HEK293 (cell line): ENCODE measurements at regions not wholly inside any gene's neighbourhood (a gene's known extent, or its start where the extent isn't known, plus 50 kb on each side); places are given as distances from the start of the nearest gene placed in this dataset.

ENCODE experiments used
- CTCF ChIA-PET: fragments of 350-600 bp; formaldehyde crosslinking; extraction: SDS; loops from one replicate; lab custom pipeline; 2021; ENCODE audit warnings: antibody characterized with exemption; lab: Yijun Ruan, JAX
- POLR2A ChIA-PET: fragments of 300-600 bp; formaldehyde crosslinking; extraction: SDS; loops from one replicate; lab custom pipeline; 2020; ENCODE audit warnings: antibody characterized with exemption, inconsistent platforms; lab: Yijun Ruan, JAX
- H3K27ac ChIP-seq: fragments of 200-500 bp; sonication (Bioruptor generic); 2 replicates; pipeline ENCODE4 v1.5.1; 2014; ENCODE audit warnings: low read depth, low read length, control low read depth, inconsistent platforms; ENCODE audit errors: extremely low read depth
- H3K36me3 ChIP-seq, 2 experiments: fragments of 200-500 bp in 1 of 2; sonication (Bioruptor generic) in 1 of 2; 1 replicate in 1 of 2; 2 replicates in 1 of 2; pipeline ENCODE4 v1.5.1; 2014 to 2017; ENCODE audit warnings: inconsistent platforms in 2 of 2, low read length in 2 of 2; ENCODE audit not compliant: control insufficient read depth in 2 of 2, insufficient read depth in 1 of 2
- H3K4me1 ChIP-seq: fragments of 200-500 bp; sonication (Bioruptor generic); 2 replicates; pipeline ENCODE4 v1.5.1; 2014; ENCODE audit warnings: mild to moderate bottlenecking, low read length, inconsistent platforms; ENCODE audit not compliant: control insufficient read depth, insufficient read depth
- H3K4me3 ChIP-seq: 2 replicates; pipeline ENCODE4 v1.5.1; 2011; ENCODE audit warnings: low read depth, mild to moderate bottlenecking, control low read depth, low read length, moderate library complexity
- H3K9me3 ChIP-seq: fragments of 200-500 bp; sonication (Bioruptor generic); 2 replicates; pipeline ENCODE4 v1.5.1; 2014; ENCODE audit warnings: low read depth, low read length, inconsistent platforms; ENCODE audit not compliant: control insufficient read depth, insufficient read depth
- HOXA7 ChIP-seq: sonication (generic); formaldehyde crosslinking; IDR thresholded peaks from 2 replicates; pipeline ENCODE4 v1.8.1; 2022; ENCODE audit warnings: missing genetic modification reagents, borderline replicate concordance
- RBAK ChIP-seq: fragments of 450-650 bp; formaldehyde crosslinking; IDR thresholded peaks from 2 replicates; pipeline ENCODE4 v1.5.1; 2016; ENCODE audit warnings: missing biosample characterization, missing genetic modification characterization
- ZNF146 ChIP-seq: fragments of 450-650 bp; formaldehyde crosslinking; IDR thresholded peaks from 2 replicates; pipeline ENCODE4 v1.5.1; 2016; ENCODE audit warnings: missing biosample characterization, missing genetic modification characterization
- ZNF174 ChIP-seq: fragments of 450-650 bp; formaldehyde crosslinking; IDR thresholded peaks from 2 replicates; pipeline ENCODE4 v1.5.0; 2017; ENCODE audit warnings: missing biosample characterization, mild to moderate bottlenecking, missing genetic modification characterization
- ZNF221 ChIP-seq: fragments of 450-650 bp; formaldehyde crosslinking; IDR thresholded peaks from 2 replicates; pipeline ENCODE4 v1.5.1; 2017; ENCODE audit warnings: missing biosample characterization, missing genetic modification characterization, borderline replicate concordance
- ZNF48 ChIP-seq: fragments of 450-650 bp; formaldehyde crosslinking; IDR thresholded peaks from 2 replicates; pipeline ENCODE4 v1.5.1; 2016; ENCODE audit warnings: missing biosample characterization, missing genetic modification characterization
- ZNF529 ChIP-seq: fragments of 450-650 bp; formaldehyde crosslinking; IDR thresholded peaks from 2 replicates; pipeline ENCODE4 v1.5.1; 2017; ENCODE audit warnings: missing genetic modification characterization, missing biosample characterization; ENCODE audit not compliant: insufficient replicate concordance
- ZNF530 ChIP-seq: fragments of 450-650 bp; formaldehyde crosslinking; IDR thresholded peaks from 2 replicates; pipeline ENCODE4 v1.5.1; 2016; ENCODE audit warnings: low read depth, missing biosample characterization, missing genetic modification characterization
- ZNF596 ChIP-seq: fragments of 450-650 bp; IDR thresholded peaks from 2 replicates; pipeline ENCODE4 v1.5.0; 2018; ENCODE audit warnings: missing biosample characterization, mild to moderate bottlenecking, missing genetic modification characterization, moderate library complexity
- ZNF623 ChIP-seq: fragments of 450-650 bp; formaldehyde crosslinking; IDR thresholded peaks from 2 replicates; pipeline ENCODE4 v1.5.1; 2016; ENCODE audit warnings: missing biosample characterization, missing genetic modification characterization
- ZNF654 ChIP-seq: fragments of 450-650 bp; formaldehyde crosslinking; IDR thresholded peaks from 2 replicates; pipeline ENCODE4 v1.5.1; 2016; ENCODE audit warnings: low read depth, missing biosample characterization, missing genetic modification characterization
- ZNF660 ChIP-seq: fragments of 450-650 bp; IDR thresholded peaks from 2 replicates; pipeline ENCODE4 v1.5.1; 2018; ENCODE audit warnings: missing biosample characterization, mild to moderate bottlenecking, missing genetic modification characterization
- ZNF670 ChIP-seq: fragments of 450-650 bp; formaldehyde crosslinking; IDR thresholded peaks from 2 replicates; pipeline ENCODE4 v1.5.1; 2016; ENCODE audit warnings: missing biosample characterization, missing genetic modification characterization, low read depth
- ZNF701 ChIP-seq: fragments of 450-650 bp; formaldehyde crosslinking; IDR thresholded peaks from 2 replicates; pipeline ENCODE4 v1.5.1; 2016; ENCODE audit warnings: missing biosample characterization, missing genetic modification characterization
- ZNF777 ChIP-seq: fragments of 450-650 bp; formaldehyde crosslinking; IDR thresholded peaks from 2 replicates; pipeline ENCODE4 v1.5.1; 2017; ENCODE audit warnings: missing biosample characterization, missing genetic modification characterization, borderline replicate concordance
- ZNF785 ChIP-seq: fragments of 450-650 bp; formaldehyde crosslinking; IDR thresholded peaks from 2 replicates; pipeline ENCODE4 v1.5.1; 2016; ENCODE audit warnings: missing biosample characterization, missing genetic modification characterization
- ZNF791 ChIP-seq: fragments of 450-650 bp; formaldehyde crosslinking; IDR thresholded peaks from 2 replicates; pipeline ENCODE4 v1.5.1; 2016; ENCODE audit warnings: missing biosample characterization, missing genetic modification characterization
- ZNF792 ChIP-seq: fragments of 450-650 bp; formaldehyde crosslinking; IDR thresholded peaks from 2 replicates; pipeline ENCODE4 v1.5.1; 2016; ENCODE audit warnings: missing biosample characterization, missing genetic modification characterization
- TF ChIP-seq, protein P1 (sequence below): fragments of 450-650 bp; formaldehyde crosslinking; IDR thresholded peaks from 2 replicates; pipeline ENCODE4 v1.5.1; 2016; ENCODE audit warnings: missing biosample characterization, missing genetic modification characterization
- TF ChIP-seq, protein P2 (sequence below): sonication (generic); formaldehyde crosslinking; IDR thresholded peaks from 2 replicates; pipeline ENCODE4 v1.8.1; 2022; ENCODE audit warnings: mild to moderate bottlenecking, moderate library complexity, missing genetic modification reagents
- TF ChIP-seq, protein P3 (sequence below): fragments of 450-650 bp; formaldehyde crosslinking; IDR thresholded peaks from 2 replicates; pipeline ENCODE4 v1.5.1; 2016; ENCODE audit warnings: missing biosample characterization, missing genetic modification characterization, low read depth
- TF ChIP-seq, protein P4 (sequence below): fragments of 450-650 bp; formaldehyde crosslinking; IDR thresholded peaks from 2 replicates; pipeline ENCODE4 v1.5.1; 2016; ENCODE audit warnings: missing biosample characterization, missing genetic modification characterization
- TF ChIP-seq, protein P5 (sequence below): fragments of 450-650 bp; formaldehyde crosslinking; IDR thresholded peaks from 2 replicates; pipeline ENCODE4 v1.5.1; 2017; ENCODE audit warnings: missing biosample characterization, missing genetic modification characterization

DNA sequence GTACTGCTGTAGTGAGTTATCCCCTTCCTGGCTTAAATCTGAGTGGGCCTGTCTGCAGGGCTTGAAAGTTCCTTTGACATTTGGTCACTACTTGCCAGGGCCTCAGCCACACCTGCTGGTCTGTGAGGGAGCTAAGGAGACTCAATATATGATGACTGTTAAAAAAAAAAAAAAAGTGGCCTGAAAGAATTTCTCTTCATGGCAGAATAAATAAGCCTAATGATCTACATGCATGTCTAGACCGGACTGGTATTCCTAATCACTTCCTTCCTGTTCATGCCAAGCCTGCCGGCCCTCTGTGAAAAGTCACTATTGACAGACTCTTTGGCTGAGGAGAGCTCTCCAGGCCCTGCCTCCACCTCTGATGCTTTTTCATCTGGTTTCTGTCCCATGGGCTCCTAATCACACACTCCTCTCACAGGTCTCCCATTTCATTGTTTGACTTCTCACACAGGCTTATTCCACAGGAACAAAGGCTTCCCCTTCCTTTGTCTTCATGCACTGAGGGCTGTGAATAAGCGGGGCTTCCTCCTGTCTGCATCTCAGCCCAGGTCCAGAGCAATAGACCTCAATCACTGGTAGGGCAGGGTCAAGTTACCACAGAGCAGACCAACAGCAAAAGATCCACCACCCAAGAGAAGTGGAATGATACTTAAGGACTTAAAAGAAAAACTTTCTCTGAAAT lies 99.1 kb upstream of the SEC61G start:
- Histone ChIP-seq H3K9me3 (no peaks in the 10 kb centered on the region), H3K4me3 (no peak overlapping the region), H3K4me1 (no peaks in the 10 kb centered on the region), H3K36me3 (no peaks in the 10 kb centered on the region), H3K27ac (no peak overlapping the region)
- POLR2A ChIA-PET, result no interaction called here
- CTCF ChIA-PET, result no interaction called here
- no peak for TF ChIP-seq ZNF174 (tag by site-specific recombination)
- TF ChIP-seq, protein P1, sequence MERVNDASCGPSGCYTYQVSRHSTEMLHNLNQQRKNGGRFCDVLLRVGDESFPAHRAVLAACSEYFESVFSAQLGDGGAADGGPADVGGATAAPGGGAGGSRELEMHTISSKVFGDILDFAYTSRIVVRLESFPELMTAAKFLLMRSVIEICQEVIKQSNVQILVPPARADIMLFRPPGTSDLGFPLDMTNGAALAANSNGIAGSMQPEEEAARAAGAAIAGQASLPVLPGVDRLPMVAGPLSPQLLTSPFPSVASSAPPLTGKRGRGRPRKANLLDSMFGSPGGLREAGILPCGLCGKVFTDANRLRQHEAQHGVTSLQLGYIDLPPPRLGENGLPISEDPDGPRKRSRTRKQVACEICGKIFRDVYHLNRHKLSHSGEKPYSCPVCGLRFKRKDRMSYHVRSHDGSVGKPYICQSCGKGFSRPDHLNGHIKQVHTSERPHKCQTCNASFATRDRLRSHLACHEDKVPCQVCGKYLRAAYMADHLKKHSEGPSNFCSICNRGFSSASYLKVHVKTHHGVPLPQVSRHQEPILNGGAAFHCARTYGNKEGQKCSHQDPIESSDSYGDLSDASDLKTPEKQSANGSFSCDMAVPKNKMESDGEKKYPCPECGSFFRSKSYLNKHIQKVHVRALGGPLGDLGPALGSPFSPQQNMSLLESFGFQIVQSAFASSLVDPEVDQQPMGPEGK, result no peak
- TF ChIP-seq ZNF792, result no peak
- TF ChIP-seq ZNF530 (tag by site-specific recombination), result no peak
- TF ChIP-seq ZNF791 (tag by site-specific recombination), result no peak
- TF ChIP-seq ZNF660 (tag by site-specific recombination), result no peak
- no peak for TF ChIP-seq ZNF701
- TF ChIP-seq, protein P2, sequence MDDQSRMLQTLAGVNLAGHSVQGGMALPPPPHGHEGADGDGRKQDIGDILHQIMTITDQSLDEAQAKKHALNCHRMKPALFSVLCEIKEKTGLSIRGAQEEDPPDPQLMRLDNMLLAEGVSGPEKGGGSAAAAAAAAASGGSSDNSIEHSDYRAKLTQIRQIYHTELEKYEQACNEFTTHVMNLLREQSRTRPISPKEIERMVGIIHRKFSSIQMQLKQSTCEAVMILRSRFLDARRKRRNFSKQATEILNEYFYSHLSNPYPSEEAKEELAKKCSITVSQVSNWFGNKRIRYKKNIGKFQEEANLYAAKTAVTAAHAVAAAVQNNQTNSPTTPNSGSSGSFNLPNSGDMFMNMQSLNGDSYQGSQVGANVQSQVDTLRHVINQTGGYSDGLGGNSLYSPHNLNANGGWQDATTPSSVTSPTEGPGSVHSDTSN (CRISPR knock-in tag), result no peak

DNA sequence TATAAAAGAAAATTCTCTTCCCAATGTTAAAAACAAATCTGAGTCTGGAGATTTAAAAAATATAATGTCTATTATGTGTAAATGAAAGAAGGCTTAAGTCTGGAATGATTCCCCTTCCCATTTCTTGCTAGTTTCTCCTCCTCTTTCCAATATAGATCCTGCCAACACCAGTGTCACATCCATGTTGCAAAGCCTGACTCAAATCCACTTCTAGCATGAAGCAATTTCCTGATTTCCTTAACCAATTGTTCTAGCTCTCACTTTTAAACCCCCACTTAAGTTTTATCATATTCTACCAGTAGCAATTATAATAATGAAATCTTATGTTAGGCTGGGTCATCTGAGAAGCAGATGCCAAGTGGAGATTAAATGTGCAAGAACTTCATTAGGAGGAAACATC lies 100.1 kb upstream of the SEC61G start:
- CTCF ChIA-PET, result interaction anchor here (0.7 kb wide), 1 partner anchor 296 kb away, joined by 3 read pairs; no protein-coding TSS in a partner anchor
- POLR2A ChIA-PET, result no interaction called here
- TF ChIP-seq, protein P3, sequence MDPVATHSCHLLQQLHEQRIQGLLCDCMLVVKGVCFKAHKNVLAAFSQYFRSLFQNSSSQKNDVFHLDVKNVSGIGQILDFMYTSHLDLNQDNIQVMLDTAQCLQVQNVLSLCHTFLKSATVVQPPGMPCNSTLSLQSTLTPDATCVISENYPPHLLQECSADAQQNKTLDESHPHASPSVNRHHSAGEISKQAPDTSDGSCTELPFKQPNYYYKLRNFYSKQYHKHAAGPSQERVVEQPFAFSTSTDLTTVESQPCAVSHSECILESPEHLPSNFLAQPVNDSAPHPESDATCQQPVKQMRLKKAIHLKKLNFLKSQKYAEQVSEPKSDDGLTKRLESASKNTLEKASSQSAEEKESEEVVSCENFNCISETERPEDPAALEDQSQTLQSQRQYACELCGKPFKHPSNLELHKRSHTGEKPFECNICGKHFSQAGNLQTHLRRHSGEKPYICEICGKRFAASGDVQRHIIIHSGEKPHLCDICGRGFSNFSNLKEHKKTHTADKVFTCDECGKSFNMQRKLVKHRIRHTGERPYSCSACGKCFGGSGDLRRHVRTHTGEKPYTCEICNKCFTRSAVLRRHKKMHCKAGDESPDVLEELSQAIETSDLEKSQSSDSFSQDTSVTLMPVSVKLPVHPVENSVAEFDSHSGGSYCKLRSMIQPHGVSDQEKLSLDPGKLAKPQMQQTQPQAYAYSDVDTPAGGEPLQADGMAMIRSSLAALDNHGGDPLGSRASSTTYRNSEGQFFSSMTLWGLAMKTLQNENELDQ (tag by site-specific recombination), result no peak
- TF ChIP-seq ZNF48 (tag by site-specific recombination) (no peak), ZNF777 (tag by site-specific recombination) (no peak), ZNF529 (no peak), ZNF530 (tag by site-specific recombination) (no peak)

DNA sequence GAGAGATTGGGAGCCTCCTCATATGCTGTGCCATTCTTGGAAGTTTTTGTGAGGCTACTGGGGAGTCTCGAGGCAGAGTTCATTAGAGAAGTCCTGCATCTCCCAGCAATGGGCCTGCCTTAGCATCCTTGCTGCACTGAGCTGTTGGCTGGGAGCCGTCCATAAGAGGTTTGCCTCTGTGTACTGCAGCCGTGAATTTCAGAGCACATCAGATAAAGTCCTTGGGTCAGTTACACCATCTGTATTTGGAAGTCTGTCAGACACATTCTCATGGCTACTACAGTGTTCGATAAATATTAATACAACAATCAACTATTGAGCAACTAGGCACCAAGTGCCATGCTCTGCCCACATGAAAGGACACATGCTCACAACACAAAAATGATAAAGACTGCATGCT lies 100.5 kb upstream of the SEC61G start:
- Histone ChIP-seq H3K9me3 (no peaks in the 10 kb centered on the region), H3K27ac (no peak overlapping the region), H3K4me3 (no peak overlapping the region), H3K36me3 (no peaks in the 10 kb centered on the region), H3K4me1 (no peaks in the 10 kb centered on the region)
- ChIA-PET CTCF (interaction anchor here (0.7 kb wide), 1 partner anchor 295 kb away, joined by 3 read pairs; no protein-coding TSS in a partner anchor), POLR2A (no interaction called here)
- no peak for TF ChIP-seq ZNF654
- TF ChIP-seq ZNF792, result no peak
- TF ChIP-seq ZNF785 (tag by site-specific recombination), result no peak
- no peak for TF ChIP-seq ZNF48 (tag by site-specific recombination)
- TF ChIP-seq ZNF146 (tag by site-specific recombination), result no peak
- no peak for TF ChIP-seq RBAK
- no peak for TF ChIP-seq HOXA7 (CRISPR knock-in tag)
- TF ChIP-seq, protein P4, sequence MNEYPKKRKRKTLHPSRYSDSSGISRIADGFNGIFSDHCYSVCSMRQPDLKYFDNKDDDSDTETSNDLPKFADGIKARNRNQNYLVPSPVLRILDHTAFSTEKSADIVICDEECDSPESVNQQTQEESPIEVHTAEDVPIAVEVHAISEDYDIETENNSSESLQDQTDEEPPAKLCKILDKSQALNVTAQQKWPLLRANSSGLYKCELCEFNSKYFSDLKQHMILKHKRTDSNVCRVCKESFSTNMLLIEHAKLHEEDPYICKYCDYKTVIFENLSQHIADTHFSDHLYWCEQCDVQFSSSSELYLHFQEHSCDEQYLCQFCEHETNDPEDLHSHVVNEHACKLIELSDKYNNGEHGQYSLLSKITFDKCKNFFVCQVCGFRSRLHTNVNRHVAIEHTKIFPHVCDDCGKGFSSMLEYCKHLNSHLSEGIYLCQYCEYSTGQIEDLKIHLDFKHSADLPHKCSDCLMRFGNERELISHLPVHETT (tag by site-specific recombination), result no peak
- TF ChIP-seq, protein P5, sequence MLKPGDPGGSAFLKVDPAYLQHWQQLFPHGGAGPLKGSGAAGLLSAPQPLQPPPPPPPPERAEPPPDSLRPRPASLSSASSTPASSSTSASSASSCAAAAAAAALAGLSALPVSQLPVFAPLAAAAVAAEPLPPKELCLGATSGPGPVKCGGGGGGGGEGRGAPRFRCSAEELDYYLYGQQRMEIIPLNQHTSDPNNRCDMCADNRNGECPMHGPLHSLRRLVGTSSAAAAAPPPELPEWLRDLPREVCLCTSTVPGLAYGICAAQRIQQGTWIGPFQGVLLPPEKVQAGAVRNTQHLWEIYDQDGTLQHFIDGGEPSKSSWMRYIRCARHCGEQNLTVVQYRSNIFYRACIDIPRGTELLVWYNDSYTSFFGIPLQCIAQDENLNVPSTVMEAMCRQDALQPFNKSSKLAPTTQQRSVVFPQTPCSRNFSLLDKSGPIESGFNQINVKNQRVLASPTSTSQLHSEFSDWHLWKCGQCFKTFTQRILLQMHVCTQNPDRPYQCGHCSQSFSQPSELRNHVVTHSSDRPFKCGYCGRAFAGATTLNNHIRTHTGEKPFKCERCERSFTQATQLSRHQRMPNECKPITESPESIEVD (tag by site-specific recombination), result no peak
- no peak for TF ChIP-seq ZNF623 (tag by site-specific recombination)
- no peak for TF ChIP-seq ZNF596 (tag by site-specific recombination)
- no peak for TF ChIP-seq ZNF670 (tag by site-specific recombination)
- no peak for TF ChIP-seq ZNF221 (tag by site-specific recombination)

More for the DNA sequence above, 100.1 kb upstream of the SEC61G start:
- H3K4me3 ChIP-seq, result no peak overlapping the region
- H3K36me3 ChIP-seq, result no peaks in the 10 kb centered on the region
- H3K9me3 ChIP-seq, result no peaks in the 10 kb centered on the region
- no peak overlapping the region for H3K27ac ChIP-seq
- no peaks in the 10 kb centered on the region for H3K4me1 ChIP-seq
